HL-60 (cell line): ENCODE measurements at regions not wholly inside any gene's neighbourhood (a gene's known extent, or its start where the extent isn't known, plus 50 kb on each side); places are given as distances from the start of the nearest gene placed in this dataset.

Experiments used
- DNase-seq, 2 experiments: peaks; one replicate each; pipeline ENCODE4 v3.0.0-alpha.2; 2010 to 2020; ENCODE audit warnings: low read depth in 1 of 2, low spot score in 1 of 2
- H3K27ac ChIP-seq: fragments of 250-450 bp; sonication (Bioruptor Pico); replicated peaks from 2 replicates; pipeline ENCODE4 v1.5.1; 2020; ENCODE audit warnings: mild to moderate bottlenecking, moderate library complexity
- H3K27me3 ChIP-seq: fragments of 250-450 bp; sonication (Bioruptor Pico); 2 replicates; pipeline ENCODE4 v1.5.1; 2021; ENCODE audit warnings: mild to moderate bottlenecking, moderate library complexity; ENCODE audit not compliant: insufficient read depth, poor library complexity, severe bottlenecking
- H3K4me3 ChIP-seq: replicated peaks from 2 replicates; pipeline ENCODE4 v1.5.1; 2011; ENCODE audit warnings: mild to moderate bottlenecking, control low read depth, low read length; ENCODE audit not compliant: insufficient read depth
- CTCF ChIP-seq: IDR thresholded peaks from one replicate; pipeline ENCODE4 v1.5.1; 2011; ENCODE audit warnings: low read length, control low read depth, inconsistent platforms; ENCODE audit not compliant: insufficient read depth
- GABPA ChIP-seq: IDR thresholded peaks from 2 replicates; pipeline ENCODE4 v1.6.1; 2012; ENCODE audit warnings: low read depth
- POLR2AphosphoS5 ChIP-seq: IDR thresholded peaks from 2 replicates; pipeline ENCODE4 v1.6.1; 2012; ENCODE audit warnings: low read depth
- REST ChIP-seq: IDR thresholded peaks from 2 replicates; pipeline ENCODE4 v1.6.1; 2012; ENCODE audit warnings: low read depth; ENCODE audit not compliant: insufficient replicate concordance
- SPI1 ChIP-seq: IDR thresholded peaks from 2 replicates; pipeline ENCODE4 v1.6.1; 2012; ENCODE audit warnings: low read depth, mild to moderate bottlenecking, borderline replicate concordance

DNA sequence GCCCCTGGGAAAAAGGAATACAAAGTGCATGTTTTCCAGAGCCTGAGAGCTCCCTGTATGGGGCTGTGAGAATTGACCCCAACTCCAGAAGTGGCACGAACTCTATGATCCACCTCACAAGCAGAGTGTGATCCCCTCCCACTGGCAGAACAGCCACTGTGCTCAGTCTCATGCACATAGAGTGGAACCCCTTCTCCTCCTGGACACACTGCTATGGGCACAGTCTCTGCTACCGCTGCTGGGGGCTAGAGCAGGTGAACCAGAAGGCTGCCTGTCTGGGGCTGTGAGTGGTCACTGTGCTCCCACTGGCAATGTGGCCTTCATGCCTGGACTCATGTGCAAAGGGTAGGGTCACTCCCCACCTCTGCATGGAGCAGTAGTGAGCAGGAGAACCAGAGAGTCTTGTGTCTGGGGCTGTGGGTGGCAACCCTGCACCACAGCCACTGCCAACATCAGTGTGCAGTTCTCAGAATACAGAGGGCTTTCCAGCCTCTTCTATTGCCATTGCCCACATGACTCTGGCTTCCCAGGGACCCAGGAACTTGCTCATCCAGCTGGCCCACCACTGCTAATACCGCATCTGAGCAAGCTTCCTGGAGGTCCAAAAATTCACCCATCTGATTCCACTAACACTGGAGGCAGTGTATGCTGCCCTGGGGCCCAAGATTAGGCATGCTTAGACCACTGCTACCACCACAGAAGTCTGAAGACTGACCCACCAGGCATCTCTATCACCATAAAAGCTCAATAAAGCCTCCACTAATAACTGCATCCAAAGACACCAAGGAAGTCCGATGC lies 343.7 kb upstream of the SOX14 start:
- no peaks in the 10 kb centered on the region for H3K27me3 ChIP-seq
- no peak overlapping the region for H3K27ac ChIP-seq
- TF ChIP-seq REST (no peak), GABPA (no peak), CTCF (no peak), SPI1 (no peak), POLR2AphosphoS5 (no peak)
- no peak for DNase-seq
- no peak overlapping the region for H3K4me3 ChIP-seq

DNA sequence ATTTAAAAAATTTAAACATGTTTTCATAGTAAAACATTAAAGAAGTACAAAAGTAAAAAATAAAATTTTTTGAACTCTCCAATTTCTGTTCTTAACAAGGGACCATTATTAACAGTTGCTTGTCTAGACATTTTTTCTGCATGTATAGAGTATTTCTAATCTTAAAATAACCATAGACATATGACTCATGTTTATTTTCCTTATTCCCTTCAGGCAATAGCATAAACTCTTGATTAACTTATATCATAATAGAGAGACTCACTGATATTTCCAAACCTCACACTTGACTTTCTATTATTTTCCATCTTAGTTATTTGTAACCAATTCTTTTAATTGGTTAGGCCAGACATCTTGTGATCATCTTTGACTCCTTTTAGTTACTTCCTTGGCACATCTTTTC lies 325.6 kb upstream of the SOX14 start:
- TF ChIP-seq CTCF: no peak
- DNase-seq: no peak
- Histone ChIP-seq H3K27me3 (no peaks in the 10 kb centered on the region), H3K4me3 (no peak overlapping the region), H3K27ac (no peak overlapping the region)

- Histone ChIP-seq H3K27ac (no peak overlapping the region), H3K27me3 (no peaks in the 10 kb centered on the region), H3K4me3 (no peak overlapping the region)
- TF ChIP-seq POLR2AphosphoS5 (no peak), REST (no peak), CTCF (no peak), SPI1 (no peak), GABPA (no peak)
- DNase-seq: no peak
Observed at GRCh38 chr3:137460944-137461343, 303.2 kb upstream of the SOX14 start.

GRCh38 chr3:137463131-137463530 lies 301.0 kb upstream of the SOX14 start:
- Histone ChIP-seq H3K27ac (no peak overlapping the region), H3K4me3 (no peak overlapping the region), H3K27me3 (no peaks in the 10 kb centered on the region)
- DNase-seq: no peak
- TF ChIP-seq SPI1 (no peak), CTCF (no peak), REST (no peak), POLR2AphosphoS5 (no peak), GABPA (no peak)
